ENCODE measurements at regions not wholly inside any gene's neighbourhood (a gene's known extent, or its start where the extent isn't known, plus 50 kb on each side); places are given as distances from the start of the nearest gene placed in this dataset.
"Not testable (repeated sequence)": the region's sequence is repeated elsewhere in the genome, so short reads cannot be mapped to it uniquely, and the experiment has no call there.

DNA sequence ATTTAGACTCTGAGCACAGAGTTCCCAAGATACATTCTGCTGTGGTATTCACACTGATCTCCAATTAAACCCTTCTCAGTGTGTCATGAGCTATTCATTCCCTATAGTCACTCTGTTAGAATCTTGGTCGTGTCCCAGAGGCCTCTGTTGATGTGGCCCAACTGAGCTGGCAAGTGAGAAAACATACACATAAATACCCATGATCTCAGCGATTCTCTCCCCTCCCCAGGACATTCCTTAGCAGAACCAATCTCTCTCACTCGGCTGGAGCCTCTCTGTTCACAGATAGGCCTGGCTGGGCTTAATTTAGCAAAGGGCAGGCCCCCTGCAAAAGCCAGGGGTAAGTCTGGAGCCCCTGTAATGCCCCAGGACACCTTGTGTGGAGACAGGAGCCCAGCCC, 130.8 kb upstream of the NBPF26 start:
- not testable (repeated sequence) for H3K27ac ChIP-seq (ENCODE audit: low read depth, low read length); H4K20me1 ChIP-seq (ENCODE audit: insufficient read depth, low read length); H3K79me2 ChIP-seq (ENCODE audit: insufficient read depth, low read length); H3K4me3 ChIP-seq (ENCODE audit: insufficient read depth, low read length); H3K9me3 ChIP-seq (ENCODE audit: low read depth, low read length); DNase-seq (ENCODE audit: insufficient read length, low spot score, missing footprints); H3K27me3 ChIP-seq (ENCODE audit: insufficient read depth, low read length); H3K36me3 ChIP-seq (ENCODE audit: insufficient read depth, low read length); H3K4me2 ChIP-seq (ENCODE audit: insufficient read depth, low read length); H2AFZ ChIP-seq (ENCODE audit: low read length); H3K4me1 ChIP-seq (ENCODE audit: insufficient read depth, low read length)

DNA sequence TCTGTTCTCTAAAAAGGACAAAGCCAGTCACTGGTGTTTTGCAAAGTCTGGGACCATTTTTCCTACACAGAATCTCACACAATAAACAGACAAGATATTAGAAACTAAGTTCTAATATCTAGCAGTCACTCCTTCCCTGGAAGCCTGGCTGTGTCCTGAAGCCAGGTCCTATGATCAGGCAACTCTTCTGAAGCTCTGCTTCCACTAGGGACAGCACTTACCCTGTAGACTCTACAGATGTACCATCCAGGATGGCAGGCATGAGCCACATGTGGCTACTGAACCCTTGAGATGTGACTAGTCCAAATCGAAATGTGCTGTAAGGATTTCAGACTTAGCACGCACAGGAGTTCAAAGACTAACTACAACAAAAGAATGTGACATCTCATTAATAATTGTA, 130.1 kb upstream of the NBPF26 start:
- H3K27me3 ChIP-seq (ENCODE audit: insufficient read depth, low read length); H3K4me2 ChIP-seq (ENCODE audit: insufficient read depth, low read length); DNase-seq (ENCODE audit: insufficient read length, low spot score, missing footprints); H3K27ac ChIP-seq (ENCODE audit: low read depth, low read length); H4K20me1 ChIP-seq (ENCODE audit: insufficient read depth, low read length); H2AFZ ChIP-seq (ENCODE audit: low read length); H3K4me1 ChIP-seq (ENCODE audit: insufficient read depth, low read length); H3K4me3 ChIP-seq (ENCODE audit: insufficient read depth, low read length); H3K36me3 ChIP-seq (ENCODE audit: insufficient read depth, low read length); H3K9me3 ChIP-seq (ENCODE audit: low read depth, low read length); H3K79me2 ChIP-seq (ENCODE audit: insufficient read depth, low read length): not testable (repeated sequence)

DNA sequence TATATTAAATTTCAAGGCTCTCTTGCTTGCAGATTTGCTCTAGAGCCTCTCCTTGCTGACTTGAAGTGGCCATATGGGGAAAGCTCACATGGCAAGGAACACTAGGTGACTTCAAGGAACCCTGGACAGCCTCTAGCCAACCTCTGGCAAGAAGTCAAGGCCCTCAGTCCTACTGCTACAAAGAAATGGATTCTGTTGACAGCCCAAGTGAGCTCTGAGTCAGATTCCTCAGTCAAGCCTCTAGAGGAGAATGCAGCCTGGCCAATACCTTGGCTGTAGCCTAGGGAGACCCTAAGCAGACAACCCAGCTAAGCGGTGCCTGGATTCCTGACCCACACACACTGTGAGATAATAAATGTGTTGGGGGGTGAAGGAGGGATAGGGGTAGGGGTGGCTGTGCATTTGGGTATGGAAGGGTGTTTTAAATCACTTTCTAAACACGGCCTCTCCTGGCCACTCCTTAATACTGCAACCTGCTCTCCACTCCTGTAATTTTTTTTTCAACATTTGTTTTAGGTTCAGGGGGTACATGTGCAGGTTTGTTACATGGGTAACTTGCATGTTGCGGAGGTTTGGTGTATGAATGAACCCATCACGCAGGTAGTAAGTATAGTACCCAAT, 125.3 kb upstream of the NBPF26 start:
- H3K36me3 ChIP-seq (ENCODE audit: insufficient read depth, low read length); H4K20me1 ChIP-seq (ENCODE audit: insufficient read depth, low read length); H3K4me3 ChIP-seq (ENCODE audit: insufficient read depth, low read length); H3K4me1 ChIP-seq (ENCODE audit: insufficient read depth, low read length); H3K27ac ChIP-seq (ENCODE audit: low read depth, low read length); H3K27me3 ChIP-seq (ENCODE audit: insufficient read depth, low read length); H3K9me3 ChIP-seq (ENCODE audit: low read depth, low read length); H2AFZ ChIP-seq (ENCODE audit: low read length); H3K79me2 ChIP-seq (ENCODE audit: insufficient read depth, low read length); DNase-seq (ENCODE audit: insufficient read length, low spot score, missing footprints); H3K4me2 ChIP-seq (ENCODE audit: insufficient read depth, low read length): not testable (repeated sequence)

DNA sequence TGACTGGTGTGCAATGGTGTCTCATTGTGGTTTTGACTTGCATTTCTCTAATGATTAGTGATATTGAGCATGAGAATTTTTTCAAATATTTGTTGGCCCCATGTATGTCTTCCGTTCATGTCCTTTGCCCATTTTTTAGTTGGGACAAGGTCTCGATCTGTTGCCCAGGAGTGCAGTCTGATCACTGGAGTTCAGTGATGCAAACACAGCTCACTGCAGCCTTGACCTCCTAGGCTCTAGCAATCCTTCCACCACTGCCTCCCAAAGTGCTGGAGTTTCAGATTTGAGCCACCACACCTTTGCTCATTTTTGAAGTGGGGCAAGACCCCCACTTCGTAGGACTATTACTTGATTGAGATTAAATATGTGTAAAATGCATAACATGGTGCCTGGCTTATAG, 124.2 kb upstream of the NBPF26 start:
- not testable (repeated sequence) for H2AFZ ChIP-seq (ENCODE audit: low read length); DNase-seq (ENCODE audit: insufficient read length, low spot score, missing footprints); H3K4me2 ChIP-seq (ENCODE audit: insufficient read depth, low read length); H3K27me3 ChIP-seq (ENCODE audit: insufficient read depth, low read length); H3K36me3 ChIP-seq (ENCODE audit: insufficient read depth, low read length); H3K79me2 ChIP-seq (ENCODE audit: insufficient read depth, low read length); H3K9me3 ChIP-seq (ENCODE audit: low read depth, low read length); H3K4me3 ChIP-seq (ENCODE audit: insufficient read depth, low read length); H4K20me1 ChIP-seq (ENCODE audit: insufficient read depth, low read length); H3K27ac ChIP-seq (ENCODE audit: low read depth, low read length); H3K4me1 ChIP-seq (ENCODE audit: insufficient read depth, low read length)

DNA sequence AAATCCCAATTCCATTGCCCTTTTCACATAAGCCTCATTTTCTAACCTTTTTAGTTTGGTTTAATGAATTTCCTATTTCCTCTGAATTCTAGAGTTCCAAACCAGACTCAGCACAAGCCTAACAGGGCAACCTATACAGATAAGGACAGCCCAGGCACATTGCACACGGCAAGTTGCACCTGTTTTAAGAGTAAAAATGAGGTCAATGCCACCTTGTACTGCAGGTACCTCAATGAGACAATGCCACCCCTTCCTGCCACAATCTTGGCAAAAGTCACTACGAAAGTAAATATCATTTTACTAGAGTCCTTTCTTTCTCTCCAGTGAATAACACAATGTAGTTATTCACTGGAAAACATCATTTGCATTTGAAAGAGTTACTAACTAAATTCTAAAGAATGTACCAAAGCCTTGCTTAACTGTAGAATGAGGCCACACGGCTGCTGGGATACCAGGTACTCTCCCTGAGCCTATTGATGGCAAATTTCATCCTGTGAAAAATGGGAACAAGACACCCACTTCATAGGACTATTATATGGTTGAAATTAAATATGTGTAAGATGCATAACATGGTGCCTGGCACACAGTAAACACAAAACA, 123.2 kb upstream of the NBPF26 start:
- not testable (repeated sequence) for H3K4me1 ChIP-seq (ENCODE audit: insufficient read depth, low read length); H3K79me2 ChIP-seq (ENCODE audit: insufficient read depth, low read length); H3K27me3 ChIP-seq (ENCODE audit: insufficient read depth, low read length); H3K4me3 ChIP-seq (ENCODE audit: insufficient read depth, low read length); H4K20me1 ChIP-seq (ENCODE audit: insufficient read depth, low read length); H2AFZ ChIP-seq (ENCODE audit: low read length); DNase-seq (ENCODE audit: insufficient read length, low spot score, missing footprints); H3K9me3 ChIP-seq (ENCODE audit: low read depth, low read length); H3K36me3 ChIP-seq (ENCODE audit: insufficient read depth, low read length); H3K27ac ChIP-seq (ENCODE audit: low read depth, low read length); H3K4me2 ChIP-seq (ENCODE audit: insufficient read depth, low read length)

DNA sequence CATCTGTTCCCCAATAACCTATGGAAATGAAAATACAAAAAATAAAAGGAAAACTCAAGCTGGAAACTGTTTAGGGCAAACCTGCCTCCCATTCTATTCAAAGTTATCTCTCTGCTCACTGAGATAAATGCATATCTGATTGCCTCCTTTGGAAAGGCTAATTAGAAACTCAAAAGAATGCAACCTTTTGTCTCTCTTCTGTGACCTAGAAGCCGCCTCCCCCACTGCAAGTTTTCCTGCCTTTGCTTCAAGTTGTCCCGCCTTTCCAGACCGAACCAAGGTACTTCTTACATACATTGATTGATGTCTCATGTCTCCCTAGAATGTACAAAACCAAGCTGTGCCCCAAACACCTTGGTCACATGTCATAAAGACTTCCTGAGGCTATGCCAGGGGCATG, 115.9 kb upstream of the NBPF26 start:
- not testable (repeated sequence) for H3K27me3 ChIP-seq (ENCODE audit: insufficient read depth, low read length); H2AFZ ChIP-seq (ENCODE audit: low read length); DNase-seq (ENCODE audit: insufficient read length, low spot score, missing footprints); H3K27ac ChIP-seq (ENCODE audit: low read depth, low read length); H3K4me3 ChIP-seq (ENCODE audit: insufficient read depth, low read length); H3K79me2 ChIP-seq (ENCODE audit: insufficient read depth, low read length); H3K4me2 ChIP-seq (ENCODE audit: insufficient read depth, low read length); H3K36me3 ChIP-seq (ENCODE audit: insufficient read depth, low read length); H4K20me1 ChIP-seq (ENCODE audit: insufficient read depth, low read length); H3K9me3 ChIP-seq (ENCODE audit: low read depth, low read length); H3K4me1 ChIP-seq (ENCODE audit: insufficient read depth, low read length)

DNA sequence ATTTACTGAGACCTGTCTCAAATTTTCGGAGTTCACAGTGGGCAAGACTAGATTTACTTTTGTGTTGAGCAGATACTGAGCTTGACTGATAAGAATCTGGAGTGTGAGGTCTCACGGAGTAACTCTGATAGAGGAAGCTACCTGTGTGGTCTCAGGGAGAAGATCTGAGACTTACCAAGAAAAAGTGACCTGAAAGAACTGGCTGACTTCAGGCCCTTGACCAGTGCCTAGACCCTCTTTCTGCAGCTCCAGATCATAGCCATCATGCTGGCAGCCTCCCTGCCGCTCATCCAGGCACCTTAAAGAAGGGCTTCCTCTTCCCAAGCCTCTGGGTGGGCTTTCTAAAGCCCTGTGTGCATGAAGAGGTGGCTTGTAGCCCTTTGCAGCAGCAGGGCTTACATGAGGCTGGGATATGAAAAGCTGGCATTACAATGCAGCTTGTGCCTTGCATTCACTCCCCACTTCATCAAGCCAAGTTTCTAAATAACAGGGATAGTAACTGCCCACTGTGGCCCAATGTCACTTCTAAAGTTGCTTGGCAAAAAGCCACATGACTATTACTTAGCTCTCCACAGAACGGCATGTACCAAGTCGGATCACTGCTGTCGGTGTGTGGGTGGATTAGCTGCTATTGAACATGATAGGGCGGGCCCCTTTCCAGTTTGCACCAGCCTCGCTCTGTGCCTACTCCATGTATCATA, 115.3 kb upstream of the NBPF26 start:
- H3K9me3 ChIP-seq (ENCODE audit: low read depth, low read length); H3K36me3 ChIP-seq (ENCODE audit: insufficient read depth, low read length); H3K27me3 ChIP-seq (ENCODE audit: insufficient read depth, low read length); H4K20me1 ChIP-seq (ENCODE audit: insufficient read depth, low read length); DNase-seq (ENCODE audit: insufficient read length, low spot score, missing footprints); H2AFZ ChIP-seq (ENCODE audit: low read length); H3K79me2 ChIP-seq (ENCODE audit: insufficient read depth, low read length); H3K4me1 ChIP-seq (ENCODE audit: insufficient read depth, low read length); H3K4me3 ChIP-seq (ENCODE audit: insufficient read depth, low read length); H3K4me2 ChIP-seq (ENCODE audit: insufficient read depth, low read length); H3K27ac ChIP-seq (ENCODE audit: low read depth, low read length): not testable (repeated sequence)

DNA sequence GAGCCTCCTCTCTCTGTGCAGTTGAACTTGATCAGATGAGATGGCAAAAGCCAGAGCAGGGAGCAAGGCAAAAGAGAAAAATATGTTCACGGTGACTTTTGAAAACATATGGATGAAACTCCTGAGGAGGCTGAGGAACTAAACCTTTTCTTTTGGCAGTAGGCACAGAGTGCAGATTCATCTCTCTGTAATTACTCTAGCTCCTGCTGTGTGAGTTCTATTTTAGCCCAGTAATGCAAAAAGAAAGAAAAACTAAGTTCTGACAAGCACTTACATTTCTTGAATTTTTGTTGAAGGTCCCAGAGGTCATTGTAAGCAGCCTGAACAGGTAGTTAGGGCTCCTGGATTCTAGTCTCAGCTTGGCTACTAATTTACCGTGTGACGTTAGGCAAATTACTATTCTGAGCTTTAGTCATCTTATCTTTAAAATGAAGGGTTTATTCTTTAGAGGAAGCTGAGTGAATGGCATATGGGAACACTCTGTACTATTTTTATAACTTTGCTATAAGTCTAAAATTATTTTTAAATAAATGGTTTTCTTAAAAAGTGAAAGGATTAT, 114.7 kb upstream of the NBPF26 start:
- H2AFZ ChIP-seq (ENCODE audit: low read length); DNase-seq (ENCODE audit: insufficient read length, low spot score, missing footprints); H3K4me2 ChIP-seq (ENCODE audit: insufficient read depth, low read length); H3K27me3 ChIP-seq (ENCODE audit: insufficient read depth, low read length); H3K36me3 ChIP-seq (ENCODE audit: insufficient read depth, low read length); H3K79me2 ChIP-seq (ENCODE audit: insufficient read depth, low read length); H4K20me1 ChIP-seq (ENCODE audit: insufficient read depth, low read length); H3K9me3 ChIP-seq (ENCODE audit: low read depth, low read length); H3K4me1 ChIP-seq (ENCODE audit: insufficient read depth, low read length); H3K4me3 ChIP-seq (ENCODE audit: insufficient read depth, low read length); H3K27ac ChIP-seq (ENCODE audit: low read depth, low read length): not testable (repeated sequence)

DNA sequence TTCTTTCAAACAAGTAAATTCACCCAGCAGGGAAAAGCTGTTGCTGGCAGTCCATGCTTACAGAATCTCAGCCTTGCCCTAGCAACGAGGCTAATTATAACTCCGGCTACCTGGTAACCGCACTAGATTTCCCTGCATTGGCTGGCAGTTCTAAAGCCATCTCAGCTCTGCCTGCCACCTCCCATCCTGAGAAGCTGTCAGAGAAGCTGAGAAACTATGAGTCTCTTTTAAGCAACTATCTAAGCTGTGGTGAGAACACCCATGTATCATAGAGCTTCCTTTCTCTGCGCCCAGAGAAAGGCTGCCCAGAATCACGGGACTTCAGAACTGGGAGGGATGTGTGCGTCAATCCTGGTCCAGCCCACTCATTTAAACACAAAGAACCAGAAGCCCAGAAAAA, 113.9 kb upstream of the NBPF26 start:
- not testable (repeated sequence) for DNase-seq (ENCODE audit: insufficient read length, low spot score, missing footprints); H3K4me3 ChIP-seq (ENCODE audit: insufficient read depth, low read length); H3K36me3 ChIP-seq (ENCODE audit: insufficient read depth, low read length); H3K4me2 ChIP-seq (ENCODE audit: insufficient read depth, low read length); H3K9me3 ChIP-seq (ENCODE audit: low read depth, low read length); H3K4me1 ChIP-seq (ENCODE audit: insufficient read depth, low read length); H2AFZ ChIP-seq (ENCODE audit: low read length); H3K27me3 ChIP-seq (ENCODE audit: insufficient read depth, low read length); H4K20me1 ChIP-seq (ENCODE audit: insufficient read depth, low read length); H3K79me2 ChIP-seq (ENCODE audit: insufficient read depth, low read length); H3K27ac ChIP-seq (ENCODE audit: low read depth, low read length)

Data from osteoblast (primary cell).